SK-N-SH treated with all-trans-retinoic acid at 6 μM for 48 hours (cell line): ENCODE measurements at regions not wholly inside any gene's neighbourhood (a gene's known extent, or its start where the extent isn't known, plus 50 kb on each side); places are given as distances from the start of the nearest gene placed in this dataset.

ENCODE experiments used
- ARNTL ChIP-seq: fragments of 450-650 bp; formaldehyde crosslinking; IDR thresholded peaks from 2 replicates; pipeline ENCODE4 v1.5.0; 2020; ENCODE audit warnings: low read depth, mild to moderate bottlenecking, moderate library complexity, borderline replicate concordance
- ISL1 ChIP-seq: fragments of 250-450 bp; sonication (Bioruptor Pico); IDR thresholded peaks from 2 replicates; pipeline ENCODE4 v2.1.2; 2022; ENCODE audit warnings: mild to moderate bottlenecking, moderate library complexity
- PATZ1 ChIP-seq: fragments of 250-450 bp; sonication (Bioruptor Pico); IDR thresholded peaks from 2 replicates; pipeline ENCODE4 v1.8.0; 2020; ENCODE audit warnings: mild to moderate bottlenecking, moderate library complexity, borderline replicate concordance
- POU6F1 ChIP-seq: fragments of 250-450 bp; sonication (Bioruptor Pico); IDR thresholded peaks from 2 replicates; pipeline ENCODE4 v1.8.0; 2021; ENCODE audit warnings: low read depth, mild to moderate bottlenecking, moderate library complexity, borderline replicate concordance
- PPARA ChIP-seq: fragments of 250-450 bp; sonication (Bioruptor Pico); IDR thresholded peaks from 2 replicates; pipeline ENCODE4 v1.5.0; 2020; ENCODE audit warnings: mild to moderate bottlenecking, borderline replicate concordance
- RARB ChIP-seq: fragments of 250-450 bp; sonication (Bioruptor Pico); IDR thresholded peaks from 2 replicates; pipeline ENCODE4 v1.8.0; 2021; ENCODE audit warnings: mild to moderate bottlenecking, moderate library complexity
- TCF4 ChIP-seq: fragments of 250-450 bp; sonication (Bioruptor Pico); IDR thresholded peaks from 2 replicates; pipeline ENCODE4 v1.8.0; 2021; ENCODE audit warnings: mild to moderate bottlenecking, moderate library complexity, borderline replicate concordance
- ZC3H10 ChIP-seq: fragments of 250-450 bp; sonication (Bioruptor Pico); IDR thresholded peaks from 2 replicates; pipeline ENCODE4 v1.5.1; 2021; ENCODE audit warnings: mild to moderate bottlenecking, moderate library complexity
- ZFP3 ChIP-seq: fragments of 250-450 bp; sonication (Bioruptor Pico); IDR thresholded peaks from 2 replicates; pipeline ENCODE4 v1.5.0; 2020; ENCODE audit warnings: mild to moderate bottlenecking, moderate library complexity
- ZFP30 ChIP-seq: fragments of 450-650 bp; formaldehyde crosslinking; IDR thresholded peaks from 2 replicates; pipeline ENCODE4 v1.5.0; 2022; ENCODE audit warnings: mild to moderate bottlenecking, moderate library complexity
- ZNF8 ChIP-seq: fragments of 450-650 bp; formaldehyde crosslinking; IDR thresholded peaks from 2 replicates; pipeline ENCODE4 v1.5.0; 2020; ENCODE audit warnings: mild to moderate bottlenecking, moderate library complexity
- TF ChIP-seq, protein P1 (sequence below): fragments of 250-450 bp; sonication (Bioruptor Pico); IDR thresholded peaks from 2 replicates; pipeline ENCODE4 v1.5.1; 2020; ENCODE audit warnings: low read depth, mild to moderate bottlenecking, moderate library complexity
- TF ChIP-seq, protein P2 (sequence below): fragments of 250-450 bp; sonication (Bioruptor Pico); IDR thresholded peaks from 2 replicates; pipeline ENCODE4 v1.5.1; 2021; ENCODE audit warnings: mild to moderate bottlenecking, moderate library complexity

DNA sequence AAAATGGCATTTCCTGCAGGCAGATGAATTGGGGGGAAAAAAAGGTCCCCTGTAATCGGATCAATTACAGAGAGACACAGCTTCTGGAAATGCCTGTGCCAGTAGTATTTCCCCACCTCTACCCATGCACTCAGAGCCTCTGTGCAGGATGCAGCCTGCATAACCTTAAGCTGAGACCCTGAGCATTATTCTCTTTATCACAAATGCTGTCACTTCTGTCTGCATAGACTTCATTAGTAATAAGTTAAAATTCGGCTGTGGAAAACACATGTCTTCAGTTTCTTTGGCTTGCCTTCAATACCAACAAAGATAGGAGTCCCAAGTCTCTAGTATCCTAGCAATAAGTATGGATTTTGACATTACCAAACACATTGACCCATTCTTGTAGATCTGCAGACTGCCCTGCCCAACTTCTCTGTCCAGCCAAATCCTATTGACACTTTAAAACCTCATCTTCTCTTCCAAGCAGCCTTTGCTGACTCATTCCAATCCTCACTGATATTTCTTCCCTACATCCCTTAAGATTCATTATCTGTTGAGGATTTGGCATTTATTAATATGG, 70.8 kb downstream of the LUZP4 start:
- TF ChIP-seq TCF4 = no peak
- TF ChIP-seq ARNTL = no peak
- TF ChIP-seq ISL1 = no peak
- TF ChIP-seq, protein P1, sequence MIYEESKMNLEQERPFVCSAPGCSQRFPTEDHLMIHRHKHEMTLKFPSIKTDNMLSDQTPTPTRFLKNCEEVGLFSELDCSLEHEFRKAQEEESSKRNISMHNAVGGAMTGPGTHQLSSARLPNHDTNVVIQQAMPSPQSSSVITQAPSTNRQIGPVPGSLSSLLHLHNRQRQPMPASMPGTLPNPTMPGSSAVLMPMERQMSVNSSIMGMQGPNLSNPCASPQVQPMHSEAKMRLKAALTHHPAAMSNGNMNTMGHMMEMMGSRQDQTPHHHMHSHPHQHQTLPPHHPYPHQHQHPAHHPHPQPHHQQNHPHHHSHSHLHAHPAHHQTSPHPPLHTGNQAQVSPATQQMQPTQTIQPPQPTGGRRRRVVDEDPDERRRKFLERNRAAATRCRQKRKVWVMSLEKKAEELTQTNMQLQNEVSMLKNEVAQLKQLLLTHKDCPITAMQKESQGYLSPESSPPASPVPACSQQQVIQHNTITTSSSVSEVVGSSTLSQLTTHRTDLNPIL (CRISPR knock-in tag) = no peak
- no peak for TF ChIP-seq PATZ1 (CRISPR knock-in tag)
- TF ChIP-seq ZNF8 (CRISPR knock-in tag) = no peak
- no peak for TF ChIP-seq RARB (CRISPR knock-in tag)
- no peak for TF ChIP-seq POU6F1 (CRISPR knock-in tag)
- no peak for TF ChIP-seq ZFP3 (CRISPR knock-in tag)
- no peak for TF ChIP-seq ZFP30 (CRISPR knock-in tag)
- no peak for TF ChIP-seq PPARA
- no peak for TF ChIP-seq ZC3H10
- TF ChIP-seq, protein P2, sequence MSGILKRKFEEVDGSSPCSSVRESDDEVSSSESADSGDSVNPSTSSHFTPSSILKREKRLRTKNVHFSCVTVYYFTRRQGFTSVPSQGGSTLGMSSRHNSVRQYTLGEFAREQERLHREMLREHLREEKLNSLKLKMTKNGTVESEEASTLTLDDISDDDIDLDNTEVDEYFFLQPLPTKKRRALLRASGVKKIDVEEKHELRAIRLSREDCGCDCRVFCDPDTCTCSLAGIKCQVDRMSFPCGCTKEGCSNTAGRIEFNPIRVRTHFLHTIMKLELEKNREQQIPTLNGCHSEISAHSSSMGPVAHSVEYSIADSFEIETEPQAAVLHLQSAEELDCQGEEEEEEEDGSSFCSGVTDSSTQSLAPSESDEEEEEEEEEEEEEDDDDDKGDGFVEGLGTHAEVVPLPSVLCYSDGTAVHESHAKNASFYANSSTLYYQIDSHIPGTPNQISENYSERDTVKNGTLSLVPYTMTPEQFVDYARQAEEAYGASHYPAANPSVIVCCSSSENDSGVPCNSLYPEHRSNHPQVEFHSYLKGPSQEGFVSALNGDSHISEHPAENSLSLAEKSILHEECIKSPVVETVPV (CRISPR knock-in tag) = no peak
